ENCODE measurements at regions not wholly inside any gene's neighbourhood (a gene's known extent, or its start where the extent isn't known, plus 50 kb on each side); places are given as distances from the start of the nearest gene placed in this dataset.
A peak's percentile ranks its signal among the peaks of the same experiment; 100 is the strongest.

DNA sequence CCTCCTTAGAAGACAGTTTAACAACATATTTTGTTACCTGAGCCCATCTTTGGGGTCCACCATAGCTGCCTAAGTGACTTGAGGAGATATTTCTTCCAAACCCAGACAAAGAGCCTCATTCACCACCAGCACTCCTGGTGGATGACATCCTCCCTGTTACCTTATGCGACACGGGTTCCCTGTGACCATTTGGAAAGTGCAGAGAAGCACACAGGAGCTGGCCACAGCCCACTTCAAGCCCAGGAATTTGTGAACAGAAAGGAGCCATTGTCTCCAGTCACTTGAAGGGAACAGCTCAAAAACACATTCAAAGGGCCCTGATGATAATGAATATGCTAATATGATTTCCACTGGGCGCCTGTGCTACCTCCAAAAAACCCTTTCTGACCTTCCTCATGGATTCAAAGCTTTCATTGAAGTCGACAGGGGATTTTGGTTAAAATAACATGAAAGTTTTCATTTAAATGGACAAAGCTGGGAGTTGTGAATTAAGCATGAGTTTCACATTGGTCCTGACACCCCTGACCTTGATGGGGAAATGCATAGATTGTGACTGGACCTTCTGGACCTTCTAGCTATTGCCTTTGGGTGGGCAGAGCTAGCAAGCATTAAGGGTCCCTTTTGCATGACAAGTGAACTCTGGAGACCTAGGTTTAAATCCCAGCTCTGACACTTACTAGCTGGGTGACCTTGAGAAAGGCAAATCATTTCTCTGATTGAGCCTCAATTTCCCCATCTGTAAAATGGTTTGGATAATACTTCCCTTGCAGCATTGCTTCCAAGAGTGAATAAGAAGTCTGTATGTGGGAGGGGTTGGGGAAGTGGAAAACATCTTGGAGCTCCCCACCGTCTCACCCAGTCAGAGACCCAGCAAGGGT lies 83.3 kb upstream of the SIRPA start (continued):
- no peak for TF ChIP-seq REST (IDR thresholded peaks at IDR 0.05; ENCODE audit: borderline replicate concordance in 1 of 2, low read depth in 1 of 2, low read length in 2 of 2)
- 0 out of 2 replicates have a peak, but pooled peaks have one; percentile 27 for TF ChIP-seq ZSCAN21 (CRISPR knock-in tag; IDR thresholded peaks at IDR 0.05; ENCODE audit: borderline replicate concordance)
- TF ChIP-seq, protein P1, sequence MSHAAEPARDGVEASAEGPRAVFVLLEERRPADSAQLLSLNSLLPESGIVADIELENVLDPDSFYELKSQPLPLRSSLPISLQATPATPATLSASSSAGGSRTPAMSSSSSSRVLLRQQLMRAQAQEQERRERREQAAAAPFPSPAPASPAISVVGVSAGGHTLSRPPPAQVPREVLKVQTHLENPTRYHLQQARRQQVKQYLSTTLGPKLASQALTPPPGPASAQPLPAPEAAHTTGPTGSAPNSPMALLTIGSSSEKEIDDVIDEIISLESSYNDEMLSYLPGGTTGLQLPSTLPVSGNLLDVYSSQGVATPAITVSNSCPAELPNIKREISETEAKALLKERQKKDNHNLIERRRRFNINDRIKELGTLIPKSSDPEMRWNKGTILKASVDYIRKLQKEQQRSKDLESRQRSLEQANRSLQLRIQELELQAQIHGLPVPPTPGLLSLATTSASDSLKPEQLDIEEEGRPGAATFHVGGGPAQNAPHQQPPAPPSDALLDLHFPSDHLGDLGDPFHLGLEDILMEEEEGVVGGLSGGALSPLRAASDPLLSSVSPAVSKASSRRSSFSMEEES (CRISPR knock-in tag; IDR thresholded peaks at IDR 0.05), result peak; percentile 58
- TF ChIP-seq KLF13 (CRISPR knock-in tag; IDR thresholded peaks at IDR 0.05), result no peak
- no peak for TF ChIP-seq GMEB2 (CRISPR knock-in tag; IDR thresholded peaks at IDR 0.05; ENCODE audit: low read depth)
- TF ChIP-seq RBFOX2 (IDR thresholded peaks at IDR 0.05; ENCODE audit: low read depth, low read length), result no peak
- TF ChIP-seq ARNT (IDR thresholded peaks at IDR 0.05), result no peak
- TF ChIP-seq PHB2 (IDR thresholded peaks at IDR 0.05; ENCODE audit: partially characterized antibody), result no peak
- TF ChIP-seq PRPF4 (IDR thresholded peaks at IDR 0.05; ENCODE audit: low read depth, low read length, poor library complexity, severe bottlenecking), result no peak
- TF ChIP-seq MTA3 (CRISPR knock-in tag; IDR thresholded peaks at IDR 0.05), result no peak
- no peak for TF ChIP-seq GABPB1 (CRISPR knock-in tag; IDR thresholded peaks at IDR 0.05)
- TF ChIP-seq KLF12 (CRISPR knock-in tag; IDR thresholded peaks at IDR 0.05; ENCODE audit: borderline replicate concordance), result no peak
- no peak for TF ChIP-seq SKI (IDR thresholded peaks at IDR 0.05; ENCODE audit: partially characterized antibody)
- peak; percentile 95 for TF ChIP-seq SNAPC4 (CRISPR knock-in tag; IDR thresholded peaks at IDR 0.05)
- peak; percentile 67; the same call in 1 of the 2 replicates for TF ChIP-seq ZNF772 (CRISPR knock-in tag; IDR thresholded peaks at IDR 0.05)
- TF ChIP-seq PAWR (CRISPR knock-in tag; IDR thresholded peaks at IDR 0.05; ENCODE audit: borderline replicate concordance), result no peak
- no peak for TF ChIP-seq NPAS2 (CRISPR knock-in tag; IDR thresholded peaks at IDR 0.05; ENCODE audit: borderline replicate concordance)
- TF ChIP-seq ZFP37 (CRISPR knock-in tag; IDR thresholded peaks at IDR 0.05; ENCODE audit: borderline replicate concordance), result no peak

Measured in HepG2 (cell line).